ENCODE measurements at regions not wholly inside any gene's neighbourhood (a gene's known extent, or its start where the extent isn't known, plus 50 kb on each side); places are given as distances from the start of the nearest gene placed in this dataset.

GRCh38 chr3:193775421-193776077, 182.5 kb downstream of the OPA1 start:
- DNase-seq (ENCODE audit: low spot score, unreplicated experiment): no peak
- TF ChIP-seq, protein P1, sequence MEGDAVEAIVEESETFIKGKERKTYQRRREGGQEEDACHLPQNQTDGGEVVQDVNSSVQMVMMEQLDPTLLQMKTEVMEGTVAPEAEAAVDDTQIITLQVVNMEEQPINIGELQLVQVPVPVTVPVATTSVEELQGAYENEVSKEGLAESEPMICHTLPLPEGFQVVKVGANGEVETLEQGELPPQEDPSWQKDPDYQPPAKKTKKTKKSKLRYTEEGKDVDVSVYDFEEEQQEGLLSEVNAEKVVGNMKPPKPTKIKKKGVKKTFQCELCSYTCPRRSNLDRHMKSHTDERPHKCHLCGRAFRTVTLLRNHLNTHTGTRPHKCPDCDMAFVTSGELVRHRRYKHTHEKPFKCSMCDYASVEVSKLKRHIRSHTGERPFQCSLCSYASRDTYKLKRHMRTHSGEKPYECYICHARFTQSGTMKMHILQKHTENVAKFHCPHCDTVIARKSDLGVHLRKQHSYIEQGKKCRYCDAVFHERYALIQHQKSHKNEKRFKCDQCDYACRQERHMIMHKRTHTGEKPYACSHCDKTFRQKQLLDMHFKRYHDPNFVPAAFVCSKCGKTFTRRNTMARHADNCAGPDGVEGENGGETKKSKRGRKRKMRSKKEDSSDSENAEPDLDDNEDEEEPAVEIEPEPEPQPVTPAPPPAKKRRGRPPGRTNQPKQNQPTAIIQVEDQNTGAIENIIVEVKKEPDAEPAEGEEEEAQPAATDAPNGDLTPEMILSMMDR (IDR thresholded peaks at IDR 0.05; ENCODE audit: unreplicated experiment): no peak
- Mint-ChIP-seq H3K27ac (no peak overlapping the region), H3K9me3 (ENCODE audit: low read depth) (peaks cover 3% of the 10 kb centered on the region), H3K4me1 (ENCODE audit: low read depth) (peaks cover 28% of the 10 kb centered on the region), H3K4me3 (ENCODE audit: low read depth) (no peak overlapping the region), H3K36me3 (ENCODE audit: insufficient read depth) (no peaks in the 10 kb centered on the region), H3K27me3 (peaks cover 18% of the 10 kb centered on the region)

- H3K27me3 Mint-ChIP-seq: peaks cover 18% of the 10 kb centered on the region
- DNase-seq (ENCODE audit: low spot score, unreplicated experiment): no peak
- H3K27ac Mint-ChIP-seq: no peak overlapping the region
- H3K36me3 Mint-ChIP-seq (ENCODE audit: insufficient read depth): no peaks in the 10 kb centered on the region
- H3K4me3 Mint-ChIP-seq (ENCODE audit: low read depth): no peak overlapping the region
- H3K9me3 Mint-ChIP-seq (ENCODE audit: low read depth): no peaks in the 10 kb centered on the region
- peaks cover 33% of the 10 kb centered on the region for H3K4me1 Mint-ChIP-seq (ENCODE audit: low read depth)
- TF ChIP-seq, protein P1 (IDR thresholded peaks at IDR 0.05; ENCODE audit: unreplicated experiment): no peak
Measured at GRCh38 chr3:193776626-193777358, 183.8 kb downstream of the OPA1 start.

GRCh38 chr3:193777524-193777923, 184.5 kb downstream of the OPA1 start:
- TF ChIP-seq, protein P1 (IDR thresholded peaks at IDR 0.05; ENCODE audit: unreplicated experiment): no peak
- Mint-ChIP-seq H3K36me3 (ENCODE audit: insufficient read depth) (no peaks in the 10 kb centered on the region), H3K9me3 (ENCODE audit: low read depth) (no peaks in the 10 kb centered on the region), H3K27ac (no peak overlapping the region), H3K4me1 (ENCODE audit: low read depth) (peaks cover 40% of the 10 kb centered on the region), H3K4me3 (ENCODE audit: low read depth) (no peak overlapping the region), H3K27me3 (peaks cover 18% of the 10 kb centered on the region)
- DNase-seq (ENCODE audit: low spot score, unreplicated experiment): no peak

GRCh38 chr3:193778676-193779075, 185.7 kb downstream of the OPA1 start:
- Mint-ChIP-seq H3K4me3 (ENCODE audit: low read depth) (no peak overlapping the region), H3K9me3 (ENCODE audit: low read depth) (no peaks in the 10 kb centered on the region), H3K36me3 (ENCODE audit: insufficient read depth) (no peaks in the 10 kb centered on the region), H3K27ac (no peak overlapping the region), H3K27me3 (peaks cover 16% of the 10 kb centered on the region), H3K4me1 (ENCODE audit: low read depth) (peaks cover 49% of the 10 kb centered on the region)
- DNase-seq (ENCODE audit: low spot score, unreplicated experiment): no peak
- TF ChIP-seq, protein P1 (IDR thresholded peaks at IDR 0.05; ENCODE audit: unreplicated experiment): no peak

DNA sequence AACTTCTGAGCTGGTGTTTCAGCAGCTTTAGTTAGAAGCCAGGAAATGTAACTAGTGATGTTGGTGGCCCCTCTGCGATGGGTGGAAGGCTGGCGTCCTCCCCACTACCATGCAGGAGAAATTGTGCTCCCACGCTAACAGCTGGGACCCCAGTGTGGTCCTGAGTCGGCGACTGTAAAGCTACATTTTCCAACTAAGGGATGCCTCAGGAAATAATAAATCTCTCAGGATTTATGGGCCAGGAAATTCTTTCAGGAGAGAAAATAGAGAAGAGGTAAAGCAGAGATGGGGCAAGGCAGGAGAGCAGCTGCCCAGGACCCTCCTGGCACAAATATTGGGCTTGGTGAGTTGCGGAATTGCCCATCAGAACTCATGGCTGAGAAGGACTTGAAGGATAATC, 186.9 kb downstream of the OPA1 start:
- H3K27me3 Mint-ChIP-seq: peaks cover 13% of the 10 kb centered on the region

More for the DNA sequence above, 186.9 kb downstream of the OPA1 start:
- Mint-ChIP-seq H3K4me3 (ENCODE audit: low read depth) (no peak overlapping the region), H3K27ac (no peak overlapping the region), H3K9me3 (ENCODE audit: low read depth) (no peaks in the 10 kb centered on the region), H3K36me3 (ENCODE audit: insufficient read depth) (no peaks in the 10 kb centered on the region), H3K4me1 (ENCODE audit: low read depth) (peaks cover 40% of the 10 kb centered on the region)
- TF ChIP-seq, protein P1 (IDR thresholded peaks at IDR 0.05; ENCODE audit: unreplicated experiment): no peak
- no peak for DNase-seq (ENCODE audit: low spot score, unreplicated experiment)
